KMS-11 (cell line): ENCODE measurements at regions not wholly inside any gene's neighbourhood (a gene's known extent, or its start where the extent isn't known, plus 50 kb on each side); places are given as distances from the start of the nearest gene placed in this dataset.

Experiments used
- H2AFZ ChIP-seq: fragments of 200-600 bp; sonication (generic); 2 replicates; pipeline ENCODE4 v1.6.1; 2016; ENCODE audit warnings: antibody characterized with exemption, mixed run types, low read depth
- H3K27ac ChIP-seq: fragments of 200-600 bp; sonication (generic); 2 replicates; pipeline ENCODE4 v1.6.1; 2016; ENCODE audit warnings: mild to moderate bottlenecking, mixed run types
- H3K27me3 ChIP-seq: fragments of 200-600 bp; sonication (generic); 2 replicates; pipeline ENCODE4 v1.6.1; 2017; ENCODE audit warnings: mild to moderate bottlenecking, low read depth, mixed run types, moderate library complexity; ENCODE audit not compliant: insufficient read depth
- H3K36me3 ChIP-seq: fragments of 200-600 bp; sonication (generic); 2 replicates; pipeline ENCODE4 v1.6.1; 2017; ENCODE audit warnings: mild to moderate bottlenecking, mixed run types; ENCODE audit not compliant: insufficient read depth
- H3K4me1 ChIP-seq: fragments of 200-600 bp; sonication (generic); 2 replicates; pipeline ENCODE4 v1.6.1; 2016; ENCODE audit warnings: mild to moderate bottlenecking, low read depth, mixed run types; ENCODE audit not compliant: poor library complexity, severe bottlenecking
- H3K4me2 ChIP-seq: fragments of 200-600 bp; sonication (generic); 2 replicates; pipeline ENCODE4 v1.7.0; 2016; ENCODE audit warnings: mild to moderate bottlenecking, mixed run types
- H3K4me3 ChIP-seq: fragments of 200-600 bp; sonication (generic); IDR thresholded peaks from 2 replicates; pipeline ENCODE4 v1.6.1; 2017; ENCODE audit warnings: low read depth, low read length, mixed read lengths; ENCODE audit not compliant: insufficient read depth
- H3K79me2 ChIP-seq: fragments of 200-600 bp; sonication (generic); 2 replicates; pipeline ENCODE4 v1.6.1; 2016; ENCODE audit warnings: low read depth, mixed run types; ENCODE audit not compliant: insufficient read depth
- H3K9ac ChIP-seq: fragments of 200-600 bp; sonication (generic); 2 replicates; pipeline ENCODE4 v1.6.1; 2016; ENCODE audit warnings: mild to moderate bottlenecking, mixed run types
- H4K20me1 ChIP-seq: fragments of 200-600 bp; sonication (generic); 2 replicates; pipeline ENCODE4 v1.6.1; 2016; ENCODE audit warnings: mild to moderate bottlenecking, mixed run types; ENCODE audit not compliant: insufficient read depth
- CTCF ChIP-seq: fragments of 200-600 bp; sonication (generic); conservative IDR thresholded peaks from 2 replicates; pipeline ENCODE4 v1.6.1; 2017; ENCODE audit warnings: low read depth, mild to moderate bottlenecking, antibody characterized with exemption, low read length, moderate library complexity, mixed read lengths

- H3K27ac ChIP-seq: no peak overlapping the region
- no peaks in the 10 kb centered on the region for H3K36me3 ChIP-seq
- no peak overlapping the region for H3K9ac ChIP-seq
- no peak overlapping the region for H2AFZ ChIP-seq
- TF ChIP-seq CTCF: no peak
- no peaks in the 10 kb centered on the region for H4K20me1 ChIP-seq
- no peaks in the 10 kb centered on the region for H3K79me2 ChIP-seq
- H3K4me1 ChIP-seq: no peaks in the 10 kb centered on the region
- H3K4me3 ChIP-seq: no peak overlapping the region
- H3K27me3 ChIP-seq: no peaks in the 10 kb centered on the region
- H3K4me2 ChIP-seq: no peak overlapping the region
These were observed 934.5 kb downstream of the STPG2 start for GRCh38 chr4:97208749-97209148.

GRCh38 chr4:97215409-97215941 is 927.8 kb downstream of the STPG2 start:
- H3K27me3 ChIP-seq: no peaks in the 10 kb centered on the region
- H3K4me3 ChIP-seq: no peak overlapping the region
- no peak overlapping the region for H3K9ac ChIP-seq
- H2AFZ ChIP-seq: no peak overlapping the region
- H4K20me1 ChIP-seq: no peaks in the 10 kb centered on the region
- no peaks in the 10 kb centered on the region for H3K79me2 ChIP-seq
- no peaks in the 10 kb centered on the region for H3K4me1 ChIP-seq
- no peak for TF ChIP-seq CTCF
- no peaks in the 10 kb centered on the region for H3K36me3 ChIP-seq
- no peak overlapping the region for H3K4me2 ChIP-seq
- H3K27ac ChIP-seq: no peak overlapping the region

GRCh38 chr4:97216046-97216445 is 927.2 kb downstream of the STPG2 start:
- Histone ChIP-seq H3K9ac (no peak overlapping the region), H2AFZ (no peak overlapping the region), H3K36me3 (no peaks in the 10 kb centered on the region), H4K20me1 (no peaks in the 10 kb centered on the region), H3K27me3 (no peaks in the 10 kb centered on the region), H3K79me2 (no peaks in the 10 kb centered on the region), H3K4me1 (no peaks in the 10 kb centered on the region), H3K4me2 (no peak overlapping the region), H3K27ac (no peak overlapping the region), H3K4me3 (no peak overlapping the region)
- no peak for TF ChIP-seq CTCF

GRCh38 chr4:97235521-97235920 is 907.8 kb downstream of the STPG2 start:
- H3K36me3 ChIP-seq: no peaks in the 10 kb centered on the region

More at GRCh38 chr4:97235521-97235920, 907.8 kb downstream of the STPG2 start:
- H3K9ac ChIP-seq: no peak overlapping the region
- H3K27me3 ChIP-seq: no peaks in the 10 kb centered on the region
- H3K4me1 ChIP-seq: no peaks in the 10 kb centered on the region
- no peak overlapping the region for H3K4me3 ChIP-seq
- H2AFZ ChIP-seq: no peak overlapping the region
- no peak overlapping the region for H3K4me2 ChIP-seq
- no peaks in the 10 kb centered on the region for H4K20me1 ChIP-seq
- no peaks in the 10 kb centered on the region for H3K79me2 ChIP-seq
- no peak for TF ChIP-seq CTCF
- no peak overlapping the region for H3K27ac ChIP-seq
